ENCODE measurements at regions not wholly inside any gene's neighbourhood (a gene's known extent, or its start where the extent isn't known, plus 50 kb on each side); places are given as distances from the start of the nearest gene placed in this dataset.

DNA sequence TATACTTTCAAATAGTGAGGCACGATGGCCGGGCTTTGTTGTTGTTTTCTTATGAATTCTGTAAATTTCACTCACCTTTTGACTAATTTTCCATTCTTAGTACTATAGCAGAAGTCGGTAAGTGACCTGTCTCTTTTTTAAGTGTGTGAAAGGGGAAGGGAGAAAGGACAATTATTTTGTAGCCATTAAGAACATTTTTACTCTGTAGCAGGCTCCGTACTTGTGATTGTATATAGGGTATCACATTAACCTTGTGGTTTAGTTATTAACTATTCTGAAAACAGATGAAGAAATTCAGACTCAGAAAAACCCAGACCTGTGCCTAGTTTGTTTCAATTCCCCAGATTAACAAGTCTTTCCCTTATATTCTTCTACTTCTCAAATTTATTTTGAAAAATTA lies 78.7 kb downstream of the CASP12 start:
- TF ChIP-seq HCFC1 (IDR thresholded peaks at IDR 0.05; ENCODE audit: low read depth, low read length), result no peak
- no peak for TF ChIP-seq MYC (CRISPR knock-in tag; IDR thresholded peaks at IDR 0.05; ENCODE audit: borderline replicate concordance)
- TF ChIP-seq, protein P1, sequence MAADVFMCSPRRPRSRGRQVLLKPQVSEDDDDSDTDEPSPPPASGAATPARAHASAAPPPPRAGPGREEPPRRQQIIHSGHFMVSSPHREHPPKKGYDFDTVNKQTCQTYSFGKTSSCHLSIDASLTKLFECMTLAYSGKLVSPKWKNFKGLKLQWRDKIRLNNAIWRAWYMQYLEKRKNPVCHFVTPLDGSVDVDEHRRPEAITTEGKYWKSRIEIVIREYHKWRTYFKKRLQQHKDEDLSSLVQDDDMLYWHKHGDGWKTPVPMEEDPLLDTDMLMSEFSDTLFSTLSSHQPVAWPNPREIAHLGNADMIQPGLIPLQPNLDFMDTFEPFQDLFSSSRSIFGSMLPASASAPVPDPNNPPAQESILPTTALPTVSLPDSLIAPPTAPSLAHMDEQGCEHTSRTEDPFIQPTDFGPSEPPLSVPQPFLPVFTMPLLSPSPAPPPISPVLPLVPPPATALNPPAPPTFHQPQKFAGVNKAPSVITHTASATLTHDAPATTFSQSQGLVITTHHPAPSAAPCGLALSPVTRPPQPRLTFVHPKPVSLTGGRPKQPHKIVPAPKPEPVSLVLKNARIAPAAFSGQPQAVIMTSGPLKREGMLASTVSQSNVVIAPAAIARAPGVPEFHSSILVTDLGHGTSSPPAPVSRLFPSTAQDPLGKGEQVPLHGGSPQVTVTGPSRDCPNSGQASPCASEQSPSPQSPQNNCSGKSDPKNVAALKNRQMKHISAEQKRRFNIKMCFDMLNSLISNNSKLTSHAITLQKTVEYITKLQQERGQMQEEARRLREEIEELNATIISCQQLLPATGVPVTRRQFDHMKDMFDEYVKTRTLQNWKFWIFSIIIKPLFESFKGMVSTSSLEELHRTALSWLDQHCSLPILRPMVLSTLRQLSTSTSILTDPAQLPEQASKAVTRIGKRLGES (CRISPR knock-in tag; IDR thresholded peaks at IDR 0.05; ENCODE audit: borderline replicate concordance), result no peak
- TF ChIP-seq SNAPC5 (CRISPR knock-in tag; IDR thresholded peaks at IDR 0.05; ENCODE audit: borderline replicate concordance), result no peak
- no peak for TF ChIP-seq ELF1 (CRISPR knock-in tag; IDR thresholded peaks at IDR 0.05)
- no peak for TF ChIP-seq CHD2 (IDR thresholded peaks at IDR 0.05; ENCODE audit: low read depth, low read length)
- no peak for TF ChIP-seq POLR2A (IDR thresholded peaks at IDR 0.05; ENCODE audit: insufficient read depth in 1 of 2, low read depth in 2 of 2, low read length in 2 of 2)
- no peak for TF ChIP-seq CTCF (CRISPR knock-in tag; IDR thresholded peaks at IDR 0.05)
- no peak for TF ChIP-seq TCF12 (IDR thresholded peaks at IDR 0.05)
- TF ChIP-seq TCF12 (CRISPR knock-in tag; IDR thresholded peaks at IDR 0.05), result no peak
- no peak for TF ChIP-seq RFX5 (IDR thresholded peaks at IDR 0.05; ENCODE audit: low read depth, low read length)
- no peak for TF ChIP-seq TP53 (CRISPR knock-in tag; conservative IDR thresholded peaks at IDR 0.05)
- TF ChIP-seq TAF1 (CRISPR knock-in tag; IDR thresholded peaks at IDR 0.05), result no peak
